ENCODE measurements at regions not wholly inside any gene's neighbourhood (a gene's known extent, or its start where the extent isn't known, plus 50 kb on each side); places are given as distances from the start of the nearest gene placed in this dataset.

DNA sequence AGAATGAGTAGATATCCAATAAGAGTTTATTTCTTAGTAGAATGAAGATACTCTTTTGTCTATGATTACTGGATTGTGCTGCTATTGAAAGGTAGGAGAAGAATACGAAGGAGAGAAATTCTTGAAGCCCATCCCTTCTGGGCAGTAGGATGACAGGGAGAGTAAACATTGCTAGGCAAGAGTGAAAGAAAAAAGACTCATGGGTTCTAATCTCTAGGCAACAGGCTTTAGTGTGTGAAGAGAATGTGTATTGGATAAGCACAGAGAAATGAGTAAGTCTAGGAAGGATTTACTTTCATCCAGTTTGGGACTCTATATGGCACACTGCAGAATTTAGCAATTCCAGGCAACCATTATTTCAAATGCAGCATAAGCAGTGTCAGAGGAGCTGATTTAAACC is 216.0 kb downstream of the GABRG2 start (continued):
- TF ChIP-seq ZNF512 (CRISPR knock-in tag; IDR thresholded peaks at IDR 0.05; ENCODE audit: borderline replicate concordance) (no peak), ATF3 (CRISPR knock-in tag; conservative IDR thresholded peaks at IDR 0.05) (no peak), ZNF671 (CRISPR knock-in tag; IDR thresholded peaks at IDR 0.05) (no peak)

GRCh38 chr5:162288647-162289296 is 221.2 kb downstream of the GABRG2 start:
- DNase-seq (ENCODE audit: low spot score): no peak
- Mint-ChIP-seq H3K27me3 (ENCODE audit: low read depth) (no peaks in the 10 kb centered on the region), H3K9me3 (peaks cover 4% of the 10 kb centered on the region), H3K4me3 (no peak overlapping the region), H3K36me3 (peaks cover 2% of the 10 kb centered on the region; the same call in 1 of the 2 replicates), H3K27ac (no peak overlapping the region), H3K4me1 (peaks cover 17% of the 10 kb centered on the region)
- no peak for ATAC-seq
- CTCF ChIA-PET: no interaction called here
- TF ChIP-seq ZNF138 (CRISPR knock-in tag; conservative IDR thresholded peaks at IDR 0.05): no peak
- TF ChIP-seq ZNF423 (CRISPR knock-in tag; IDR thresholded peaks at IDR 0.05): no peak
- no peak for TF ChIP-seq SMAD3 (CRISPR knock-in tag; IDR thresholded peaks at IDR 0.05; ENCODE audit: borderline replicate concordance)
- TF ChIP-seq ATF1 (CRISPR knock-in tag; IDR thresholded peaks at IDR 0.05): no peak
- no peak for TF ChIP-seq JAZF1 (CRISPR knock-in tag; IDR thresholded peaks at IDR 0.05)
- TF ChIP-seq USF1 (CRISPR knock-in tag; IDR thresholded peaks at IDR 0.05): no peak
- POLR2A ChIA-PET: interaction anchor here (1.5 kb wide), 1 partner anchor 14 kb away, joined by 4 read pairs; no protein-coding TSS in a partner anchor

DNA sequence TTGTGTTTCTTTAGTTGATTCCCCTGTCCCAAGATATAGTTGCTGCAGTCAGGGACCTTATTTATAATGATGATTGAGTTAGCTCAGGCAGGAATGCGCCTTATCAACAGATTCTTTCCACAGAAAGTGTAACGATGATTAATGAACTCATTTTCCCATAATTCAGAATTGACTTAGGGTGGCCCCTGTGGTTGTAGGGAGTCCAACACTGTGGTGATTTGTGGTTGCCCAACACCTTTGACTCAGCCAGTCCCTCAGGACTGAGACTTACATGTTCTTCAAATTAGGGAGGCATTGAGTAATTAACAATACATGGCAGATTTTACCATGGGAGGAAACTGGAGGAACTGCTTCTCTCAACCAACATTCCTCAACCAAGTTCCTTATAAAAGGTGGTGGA is 221.9 kb downstream of the GABRG2 start:
- no peaks in the 10 kb centered on the region for H3K27me3 Mint-ChIP-seq (ENCODE audit: low read depth)
- ChIA-PET CTCF (no interaction called here), POLR2A (interaction anchor here (0.6 kb wide), 1 partner anchor 733 kb away, joined by 3 read pairs; no protein-coding TSS in a partner anchor)
- no peak overlapping the region for H3K4me3 Mint-ChIP-seq
- H3K36me3 Mint-ChIP-seq: peaks cover 2% of the 10 kb centered on the region; the same call in 1 of the 2 replicates
- DNase-seq (ENCODE audit: low spot score) (no peak), ATAC-seq (no peak)
- H3K4me1 Mint-ChIP-seq: peaks cover 16% of the 10 kb centered on the region
- H3K9me3 Mint-ChIP-seq: peaks cover 3% of the 10 kb centered on the region
- no peak overlapping the region for H3K27ac Mint-ChIP-seq
- TF ChIP-seq ZNF219 (CRISPR knock-in tag; IDR thresholded peaks at IDR 0.05; ENCODE audit: borderline replicate concordance) (no peak), NFE2L1 (CRISPR knock-in tag; IDR thresholded peaks at IDR 0.05) (no peak), ETV6 (CRISPR knock-in tag; IDR thresholded peaks at IDR 0.05) (no peak), ZBTB43 (CRISPR knock-in tag; IDR thresholded peaks at IDR 0.05) (no peak), E2F5 (CRISPR knock-in tag; IDR thresholded peaks at IDR 0.05) (no peak), NR3C1 (CRISPR knock-in tag; conservative IDR thresholded peaks at IDR 0.05; ENCODE audit: low read depth) (no peak), E2F1 (CRISPR knock-in tag; IDR thresholded peaks at IDR 0.05) (no peak), ZNF138 (CRISPR knock-in tag; conservative IDR thresholded peaks at IDR 0.05) (no peak), CREM (CRISPR knock-in tag; IDR thresholded peaks at IDR 0.05) (no peak), AR (CRISPR knock-in tag; IDR thresholded peaks at IDR 0.05) (no peak), KAT7 (CRISPR knock-in tag; IDR thresholded peaks at IDR 0.05; ENCODE audit: borderline replicate concordance) (no peak), CREB1 (CRISPR knock-in tag; IDR thresholded peaks at IDR 0.05) (no peak)
- TF ChIP-seq, protein P1, sequence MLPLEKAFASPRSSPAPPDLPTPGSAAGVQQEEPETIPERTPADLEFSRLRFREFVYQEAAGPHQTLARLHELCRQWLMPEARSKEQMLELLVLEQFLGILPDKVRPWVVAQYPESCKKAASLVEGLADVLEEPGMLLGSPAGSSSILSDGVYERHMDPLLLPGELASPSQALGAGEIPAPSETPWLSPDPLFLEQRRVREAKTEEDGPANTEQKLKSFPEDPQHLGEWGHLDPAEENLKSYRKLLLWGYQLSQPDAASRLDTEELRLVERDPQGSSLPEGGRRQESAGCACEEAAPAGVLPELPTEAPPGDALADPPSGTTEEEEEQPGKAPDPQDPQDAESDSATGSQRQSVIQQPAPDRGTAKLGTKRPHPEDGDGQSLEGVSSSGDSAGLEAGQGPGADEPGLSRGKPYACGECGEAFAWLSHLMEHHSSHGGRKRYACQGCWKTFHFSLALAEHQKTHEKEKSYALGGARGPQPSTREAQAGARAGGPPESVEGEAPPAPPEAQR (CRISPR knock-in tag; IDR thresholded peaks at IDR 0.05): no peak
- TF ChIP-seq, protein P2, sequence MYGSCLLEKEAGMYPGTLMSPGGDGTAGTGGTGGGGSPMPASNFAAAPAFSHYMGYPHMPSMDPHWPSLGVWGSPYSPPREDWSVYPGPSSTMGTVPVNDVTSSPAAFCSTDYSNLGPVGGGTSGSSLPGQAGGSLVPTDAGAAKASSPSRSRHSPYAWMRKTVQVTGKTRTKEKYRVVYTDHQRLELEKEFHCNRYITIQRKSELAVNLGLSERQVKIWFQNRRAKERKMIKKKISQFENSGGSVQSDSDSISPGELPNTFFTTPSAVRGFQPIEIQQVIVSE (CRISPR knock-in tag; IDR thresholded peaks at IDR 0.05; ENCODE audit: borderline replicate concordance): no peak

Data from WTC11 (cell line).